Endothelial cell of umbilical vein (primary cell): ENCODE measurements at regions not wholly inside any gene's neighbourhood (a gene's known extent, or its start where the extent isn't known, plus 50 kb on each side); places are given as distances from the start of the nearest gene placed in this dataset.

Experiments used
- CTCF ChIP-seq, 2 donors: IDR thresholded peaks; 1 replicate in 1 of 2; 2 replicates in 1 of 2; pipeline ENCODE4 v1.5.1; 2011; ENCODE audit warnings: low read length in 2 of 2, mild to moderate bottlenecking in 2 of 2, moderate library complexity in 2 of 2, control low read depth in 1 of 2, inconsistent platforms in 1 of 2, low read depth in 1 of 2; ENCODE audit not compliant: insufficient read depth in 1 of 2; ENCODE audit errors: extremely low read depth in 1 of 2
- EZH2 ChIP-seq: IDR thresholded peaks from 2 replicates; pipeline ENCODE4 v1.6.1; 2012; ENCODE audit warnings: borderline replicate concordance, low read depth, mild to moderate bottlenecking, moderate library complexity, low read length, inconsistent platforms; ENCODE audit not compliant: severe bottlenecking
- FOS ChIP-seq: IDR thresholded peaks from 2 replicates; pipeline ENCODE4 v1.6.1; 2011; ENCODE audit warnings: mild to moderate bottlenecking, low read length, moderate library complexity, borderline replicate concordance; ENCODE audit not compliant: insufficient read depth
- MAX ChIP-seq: IDR thresholded peaks from 2 replicates; pipeline ENCODE4 v1.6.1; 2011; ENCODE audit not compliant: insufficient read depth, insufficient read length
- MYC ChIP-seq: IDR thresholded peaks from one replicate; pipeline ENCODE4 v1.6.1; 2011; ENCODE audit warnings: mild to moderate bottlenecking, low read depth, low read length
- POLR2A ChIP-seq: IDR thresholded peaks from 2 replicates; pipeline ENCODE4 v1.6.1; 2012; ENCODE audit warnings: low read depth, mild to moderate bottlenecking, control low read depth, low read length
- POLR2AphosphoS5 ChIP-seq: IDR thresholded peaks from 2 replicates; pipeline ENCODE4 v1.6.1; 2012; ENCODE audit warnings: low read depth, mild to moderate bottlenecking, control low read depth, low read length, moderate library complexity; ENCODE audit not compliant: insufficient read depth

GRCh38 chrY:7687086-7687485, 775.5 kb upstream of the AMELY start:
- TF ChIP-seq CTCF (IDR thresholded peaks at IDR 0.05; ENCODE audit: extremely low read depth in 1 of 2, insufficient read depth in 1 of 2, low read depth in 1 of 2, low read length in 2 of 2) (no peak), POLR2A (no peak), EZH2 (no peak), FOS (no peak), MYC (no peak), POLR2AphosphoS5 (no peak), MAX (no peak)
